ENCODE measurements at regions not wholly inside any gene's neighbourhood (a gene's known extent, or its start where the extent isn't known, plus 50 kb on each side); places are given as distances from the start of the nearest gene placed in this dataset.

GRCh38 chr14:71318097-71318459, 410.8 kb downstream of the PCNX1 start:
- no peak for DNase-seq (ENCODE audit: low read depth in 1 of 2, low spot score in 1 of 2)
- no peak for TF ChIP-seq REST (IDR thresholded peaks at IDR 0.05; ENCODE audit: insufficient replicate concordance, low read depth)
- no peak for TF ChIP-seq CTCF (IDR thresholded peaks at IDR 0.05; ENCODE audit: insufficient read depth, low read length)
- no peak for TF ChIP-seq SPI1 (IDR thresholded peaks at IDR 0.05; ENCODE audit: borderline replicate concordance, low read depth)
- no peak overlapping the region for H3K4me3 ChIP-seq (replicated peaks; ENCODE audit: insufficient read depth, low read length)
- no peaks in the 10 kb centered on the region for H3K27me3 ChIP-seq (ENCODE audit: insufficient read depth, poor library complexity, severe bottlenecking)
- no peak overlapping the region for H3K27ac ChIP-seq (replicated peaks)

- DNase-seq (ENCODE audit: low read depth in 1 of 2, low spot score in 1 of 2): no peak
- Histone ChIP-seq H3K27ac (replicated peaks) (0 out of 2 replicates have a peak overlapping the region, but pooled peaks have one; percentile 9), H3K27me3 (ENCODE audit: insufficient read depth, poor library complexity, severe bottlenecking) (no peaks in the 10 kb centered on the region), H3K4me3 (replicated peaks; ENCODE audit: insufficient read depth, low read length) (peak overlapping the region; percentile 35)
- TF ChIP-seq SPI1 (IDR thresholded peaks at IDR 0.05; ENCODE audit: borderline replicate concordance, low read depth) (no peak), GABPA (IDR thresholded peaks at IDR 0.05; ENCODE audit: low read depth) (no peak), REST (IDR thresholded peaks at IDR 0.05; ENCODE audit: insufficient replicate concordance, low read depth) (no peak)
These were observed 412.4 kb downstream of the PCNX1 start for GRCh38 chr14:71319666-71320065.

- peak within 1 kb of the TSS; percentile 71 for H3K4me3 ChIP-seq (replicated peaks; ENCODE audit: insufficient read depth, low read length)
- TF ChIP-seq REST (IDR thresholded peaks at IDR 0.05; ENCODE audit: insufficient replicate concordance, low read depth): no peak
- TF ChIP-seq SPI1 (IDR thresholded peaks at IDR 0.05; ENCODE audit: borderline replicate concordance, low read depth): peak; percentile 83
- peak; percentile 89 to 95 for DNase-seq (ENCODE audit: low read depth in 1 of 2, low spot score in 1 of 2)
- H3K27me3 ChIP-seq (ENCODE audit: insufficient read depth, poor library complexity, severe bottlenecking): no peaks in the 10 kb centered on the region
- H3K27ac ChIP-seq (replicated peaks): peak within 1 kb of the TSS; percentile 71
These were observed 413.0 kb downstream of the PCNX1 start, which contains the start of gene SIPA1L1 for GRCh38 chr14:71320107-71320733. Gene SIPA1L1, plus strand, starts transcription at chr14:71320476.

- TF ChIP-seq REST (IDR thresholded peaks at IDR 0.05; ENCODE audit: insufficient replicate concordance, low read depth): no peak
- no peak for TF ChIP-seq CTCF (IDR thresholded peaks at IDR 0.05; ENCODE audit: insufficient read depth, low read length)
- no peak for TF ChIP-seq GABPA (IDR thresholded peaks at IDR 0.05; ENCODE audit: low read depth)
- no peak for TF ChIP-seq POLR2AphosphoS5 (IDR thresholded peaks at IDR 0.05; ENCODE audit: low read depth)
- no peak for TF ChIP-seq SPI1 (IDR thresholded peaks at IDR 0.05; ENCODE audit: borderline replicate concordance, low read depth)
- Histone ChIP-seq H3K27me3 (ENCODE audit: insufficient read depth, poor library complexity, severe bottlenecking) (no peaks in the 10 kb centered on the region), H3K4me3 (replicated peaks; ENCODE audit: insufficient read depth, low read length) (peak overlapping the region; percentile 71), H3K27ac (replicated peaks) (peak overlapping the region; percentile 71)
- peak in 1 of 2 experiments; percentile 4 for DNase-seq (ENCODE audit: low read depth in 1 of 2, low spot score in 1 of 2)
These were observed 413.7 kb downstream of the PCNX1 start for GRCh38 chr14:71320734-71321573.
